BE2C (cell line): ENCODE measurements at regions not wholly inside any gene's neighbourhood (a gene's known extent, or its start where the extent isn't known, plus 50 kb on each side); places are given as distances from the start of the nearest gene placed in this dataset.
A peak's percentile ranks its signal among the peaks of the same experiment; 100 is the strongest.

ENCODE experiments used
- DNase-seq: peaks from one replicate; pipeline ENCODE4 v3.0.0-alpha.2; 2020
- H3K27me3 ChIP-seq: fragments of 250-450 bp; sonication (Bioruptor Pico); 2 replicates; pipeline ENCODE4 v1.5.1; 2020; ENCODE audit warnings: mild to moderate bottlenecking
- H3K36me3 ChIP-seq: fragments of 250-450 bp; sonication (Bioruptor Pico); 2 replicates; pipeline ENCODE4 v1.5.1; 2020; ENCODE audit warnings: mild to moderate bottlenecking
- H3K4me1 ChIP-seq: fragments of 250-450 bp; sonication (Bioruptor Pico); 2 replicates; pipeline ENCODE4 v1.5.1; 2020
- H3K4me3 ChIP-seq: 2 replicates; pipeline ENCODE4 v1.5.1; 2011; ENCODE audit warnings: low read depth, low read length
- H3K9me3 ChIP-seq: fragments of 250-450 bp; sonication (Bioruptor Pico); 2 replicates; pipeline ENCODE4 v1.5.1; 2020
- CTCF ChIP-seq: IDR thresholded peaks from 2 replicates; pipeline ENCODE4 v1.5.1; 2012; ENCODE audit warnings: mild to moderate bottlenecking, low read depth, low read length

GRCh38 chr2:106041150-106041549 is 153.0 kb downstream of the UXS1 start:
- Histone ChIP-seq H3K4me3 (no peak overlapping the region), H3K9me3 (no peaks in the 10 kb centered on the region), H3K4me1 (no peaks in the 10 kb centered on the region), H3K36me3 (no peaks in the 10 kb centered on the region), H3K27me3 (no peaks in the 10 kb centered on the region)
- no peak for DNase-seq
- no peak for TF ChIP-seq CTCF

- no peak for TF ChIP-seq CTCF
- no peaks in the 10 kb centered on the region for H3K4me1 ChIP-seq
- H3K4me3 ChIP-seq = no peak overlapping the region
- H3K27me3 ChIP-seq = no peaks in the 10 kb centered on the region
- H3K9me3 ChIP-seq = no peaks in the 10 kb centered on the region
- no peak for DNase-seq
- H3K36me3 ChIP-seq = no peaks in the 10 kb centered on the region
These were observed 154.3 kb downstream of the UXS1 start for GRCh38 chr2:106039634-106040315.

- TF ChIP-seq CTCF = no peak
- DNase-seq = peak; percentile 10
- Histone ChIP-seq H3K4me3 (no peak overlapping the region), H3K4me1 (no peaks in the 10 kb centered on the region), H3K27me3 (no peaks in the 10 kb centered on the region), H3K9me3 (no peaks in the 10 kb centered on the region), H3K36me3 (no peaks in the 10 kb centered on the region)
These were observed 155.3 kb downstream of the UXS1 start for GRCh38 chr2:106038601-106039375.

- no peak overlapping the region for H3K4me3 ChIP-seq
- H3K4me1 ChIP-seq = no peaks in the 10 kb centered on the region
- TF ChIP-seq CTCF = no peak
- DNase-seq = no peak
- no peaks in the 10 kb centered on the region for H3K9me3 ChIP-seq
- no peaks in the 10 kb centered on the region for H3K36me3 ChIP-seq
- no peaks in the 10 kb centered on the region for H3K27me3 ChIP-seq
These were observed 156.2 kb downstream of the UXS1 start for GRCh38 chr2:106037932-106038331.

GRCh38 chr2:106037262-106037661 is 156.8 kb downstream of the UXS1 start:
- Histone ChIP-seq H3K4me3 (no peak overlapping the region), H3K36me3 (no peaks in the 10 kb centered on the region), H3K9me3 (no peaks in the 10 kb centered on the region), H3K27me3 (no peaks in the 10 kb centered on the region), H3K4me1 (no peaks in the 10 kb centered on the region)
- DNase-seq = no peak
- TF ChIP-seq CTCF = no peak

- no peak for TF ChIP-seq CTCF
- Histone ChIP-seq H3K36me3 (no peaks in the 10 kb centered on the region), H3K9me3 (no peaks in the 10 kb centered on the region), H3K4me3 (no peak overlapping the region), H3K27me3 (no peaks in the 10 kb centered on the region), H3K4me1 (no peaks in the 10 kb centered on the region)
- DNase-seq = no peak
These were observed 159.8 kb downstream of the UXS1 start for GRCh38 chr2:106034325-106034724.
